Activated CD8-positive, alpha-beta memory T cell treated with anti-CD3 and anti-CD28 coated beads, Interleukin-2, amount 50 U/mL, for 1 hour (primary cell): ENCODE measurements at regions not wholly inside any gene's neighbourhood (a gene's known extent, or its start where the extent isn't known, plus 50 kb on each side); places are given as distances from the start of the nearest gene placed in this dataset.

Experiments used
- DNase-seq: peaks from one replicate; pipeline ENCODE4 v3.0.0-alpha.2; 2020; ENCODE audit errors: extremely low read depth

DNA sequence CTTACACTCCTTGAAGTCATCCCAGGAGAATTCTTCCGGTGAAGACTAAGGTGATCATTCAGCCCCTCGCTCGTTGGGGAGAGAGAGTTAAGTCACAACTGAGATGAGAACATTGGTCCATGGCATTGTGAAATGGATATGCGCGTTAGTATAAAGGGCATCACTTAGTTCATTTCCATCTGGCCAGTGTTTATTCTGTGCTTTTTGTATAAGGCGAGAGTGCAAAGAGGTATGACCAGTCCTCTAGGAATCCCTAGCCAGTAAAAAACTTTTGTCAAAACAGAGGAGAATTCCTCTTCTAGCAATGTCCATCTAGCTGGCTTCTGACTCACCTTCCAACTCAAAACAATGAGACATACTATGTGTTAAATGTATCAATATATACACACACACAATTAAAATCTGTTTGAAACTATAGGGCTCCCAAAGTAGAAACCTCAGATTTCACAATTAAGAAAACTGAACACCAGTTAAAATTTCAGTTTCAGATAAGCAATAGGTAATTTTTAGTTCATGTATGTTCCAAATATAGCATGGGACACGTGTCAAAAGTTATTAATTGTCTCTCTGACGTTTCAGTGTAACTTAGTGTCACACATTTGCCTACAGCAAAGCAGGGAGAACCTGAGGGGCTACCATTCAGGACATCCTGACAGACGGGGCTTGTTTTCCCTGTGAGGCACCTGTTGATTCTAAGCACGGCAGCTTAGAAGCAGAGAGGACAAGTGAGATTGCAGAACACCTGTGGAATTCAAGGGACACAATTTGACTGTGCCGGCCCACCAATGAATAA is 158.9 kb downstream of the KLF6 start:
- no peak for DNase-seq

DNA sequence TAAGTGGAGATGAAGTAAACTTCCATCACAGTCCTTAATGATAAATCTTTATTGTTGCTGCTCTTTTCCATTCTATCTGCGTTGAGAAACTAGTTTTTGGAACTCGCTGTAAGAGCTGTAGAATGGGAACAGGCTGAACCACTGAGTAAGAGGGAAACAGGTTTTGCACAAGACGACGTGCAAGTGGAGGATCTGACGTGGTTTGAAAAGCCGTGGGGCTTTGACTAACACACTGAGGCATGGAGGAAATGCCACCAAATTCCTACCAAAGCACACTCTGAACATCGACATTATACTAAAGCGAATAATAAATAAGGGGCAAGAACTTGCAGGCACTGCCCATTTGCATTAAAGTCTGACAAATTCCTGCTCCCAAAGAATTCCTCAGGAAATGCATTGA is 160.6 kb downstream of the KLF6 start:
- no peak for DNase-seq

DNA sequence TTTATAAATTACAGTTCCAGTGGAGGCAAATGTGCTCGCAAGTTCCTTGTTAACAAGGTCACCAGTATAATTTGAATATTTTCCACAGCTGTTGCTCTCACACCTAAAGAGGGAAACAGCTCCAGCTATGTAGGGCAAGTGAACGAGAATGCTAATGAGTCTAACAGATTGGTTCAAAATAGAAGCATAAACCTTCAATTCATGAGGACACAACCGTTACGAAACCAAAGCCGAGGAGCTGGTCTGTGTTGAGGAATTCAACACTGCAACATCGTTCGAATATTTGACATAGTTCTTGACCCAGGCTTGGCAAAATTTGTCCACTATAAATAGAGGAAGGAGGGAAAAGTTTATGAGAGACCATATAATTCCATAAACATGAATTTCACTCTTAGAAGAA is 161.3 kb downstream of the KLF6 start:
- DNase-seq, result no peak

DNA sequence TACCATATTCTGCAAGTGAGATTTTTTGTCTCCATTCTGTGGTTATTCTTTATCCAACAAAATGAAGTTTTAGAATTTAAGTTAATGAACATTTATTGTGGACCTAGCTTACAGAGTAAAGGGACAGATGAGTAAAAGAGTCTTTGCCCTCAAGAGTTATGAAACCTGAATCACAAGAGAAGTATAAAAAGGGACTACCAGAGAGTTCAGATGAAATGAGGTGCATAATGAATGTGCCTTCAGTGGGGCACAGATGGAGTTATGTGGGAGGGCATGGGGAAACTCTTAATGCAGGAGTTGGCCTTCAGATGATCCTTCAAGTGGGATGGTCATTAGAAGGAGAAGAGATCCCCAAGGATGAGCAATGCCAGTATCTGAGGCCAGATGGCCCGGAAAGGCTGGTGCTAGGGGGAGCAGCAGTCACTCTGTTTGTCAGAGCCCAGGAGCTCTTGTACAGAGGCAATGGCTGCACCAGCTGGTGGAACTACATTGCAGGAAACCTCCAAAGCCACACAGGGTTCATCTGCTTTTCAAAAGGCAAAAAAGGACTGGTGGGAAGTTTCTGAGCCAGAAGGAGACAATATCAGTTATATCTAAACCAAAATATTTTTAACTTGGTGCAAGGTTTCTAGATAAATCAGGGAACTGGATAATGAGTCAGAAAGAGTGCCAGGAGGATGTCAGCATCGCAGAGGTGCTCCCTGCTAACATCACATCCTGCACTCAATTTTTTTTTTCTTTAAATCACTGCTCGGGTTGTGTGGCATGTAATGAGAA is 162.0 kb downstream of the KLF6 start:
- no peak for DNase-seq

DNA sequence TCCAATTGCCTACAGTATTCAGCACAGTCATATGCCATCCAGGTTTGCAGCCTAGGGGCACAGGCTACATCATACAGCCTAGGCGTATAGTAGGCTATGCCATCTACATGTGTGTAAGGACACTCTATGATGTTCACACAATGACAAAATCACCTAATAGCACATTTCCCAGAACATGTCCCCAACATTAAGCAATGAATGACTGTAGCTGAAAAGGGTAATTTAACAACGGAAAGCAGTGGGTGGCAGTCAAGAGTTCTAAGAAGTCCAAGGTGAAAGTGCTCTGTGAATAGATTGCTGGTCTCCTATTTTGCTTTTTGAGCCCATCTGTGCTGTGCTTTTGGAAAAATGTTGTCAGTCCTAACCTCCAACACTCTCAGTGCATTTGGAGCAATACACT is 162.6 kb downstream of the KLF6 start:
- DNase-seq, result no peak

DNA sequence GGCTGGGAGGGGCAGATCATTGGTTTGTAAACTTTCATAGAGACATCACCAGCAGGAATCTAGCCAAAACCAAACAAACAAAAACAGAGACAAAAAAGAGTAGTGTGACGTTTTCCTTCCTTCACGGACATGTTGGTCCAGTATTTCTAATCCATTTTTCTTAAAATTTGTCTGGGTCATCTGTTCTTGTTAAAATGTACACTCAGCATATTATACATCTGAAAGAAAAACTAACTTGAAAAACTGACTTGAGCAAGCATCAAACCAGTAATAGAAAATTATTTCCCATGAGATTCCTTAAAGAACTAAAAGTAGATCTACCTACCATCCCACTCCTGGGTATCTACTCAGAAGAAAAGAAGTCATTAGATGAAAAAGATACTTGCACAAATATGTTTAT is 164.2 kb downstream of the KLF6 start:
- DNase-seq, result no peak

DNA sequence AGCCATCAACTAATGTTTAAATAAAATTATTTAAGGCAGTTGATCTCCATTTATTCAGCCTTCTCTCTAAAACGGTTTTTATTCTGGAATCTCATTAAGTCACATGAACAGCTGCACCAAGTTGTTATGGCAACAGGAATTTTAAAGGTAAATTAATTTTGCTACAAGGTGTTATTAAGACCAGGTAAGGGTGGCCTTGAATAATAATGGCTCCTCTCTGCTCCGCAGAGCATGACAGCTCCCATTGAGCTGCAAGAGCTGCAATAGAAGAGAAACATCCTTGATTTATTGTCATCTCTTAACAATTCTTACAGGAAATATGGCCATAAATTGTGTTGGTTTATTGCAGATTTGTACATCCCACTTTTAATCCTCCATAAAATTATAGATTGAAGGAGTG is 165.8 kb downstream of the KLF6 start:
- DNase-seq, result no peak

DNA sequence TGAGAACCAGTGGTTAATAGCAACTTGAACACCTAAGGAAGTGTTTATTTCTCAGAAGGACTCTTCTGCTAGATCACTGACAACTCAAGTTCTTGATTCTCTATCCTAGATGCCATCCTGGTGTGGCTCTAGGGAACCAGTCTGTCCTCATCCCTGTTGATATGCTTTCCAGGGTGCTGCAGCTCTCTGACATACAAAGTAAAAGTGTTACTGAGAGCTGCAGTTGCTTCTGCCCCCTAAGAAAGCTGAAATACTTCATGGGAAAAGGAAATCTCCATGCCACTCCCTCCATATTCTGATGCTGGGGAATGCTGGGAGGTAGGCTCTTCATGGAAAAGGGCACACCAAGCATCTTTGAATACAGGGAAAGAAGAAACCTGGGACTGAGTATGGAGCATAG is 168.1 kb downstream of the KLF6 start:
- DNase-seq, result no peak

DNA sequence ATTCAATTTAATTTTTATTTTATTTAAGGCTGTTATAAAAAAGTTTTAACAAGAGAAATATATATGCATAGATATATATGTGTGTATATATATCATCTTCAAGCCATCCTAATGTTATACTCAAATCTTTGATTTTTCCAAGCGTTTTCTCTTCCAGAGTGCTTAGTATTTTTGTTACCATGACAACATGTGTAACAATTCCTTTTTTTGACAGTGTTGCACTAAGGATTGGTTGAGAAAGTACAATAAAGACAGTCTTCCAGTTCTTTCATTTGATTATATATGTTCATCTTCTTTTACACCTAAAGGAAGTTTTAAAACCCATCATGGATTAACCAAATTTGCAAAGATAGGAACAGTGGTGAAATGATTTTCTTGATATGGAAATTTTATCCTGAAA is 171.7 kb downstream of the KLF6 start:
- no peak for DNase-seq

DNA sequence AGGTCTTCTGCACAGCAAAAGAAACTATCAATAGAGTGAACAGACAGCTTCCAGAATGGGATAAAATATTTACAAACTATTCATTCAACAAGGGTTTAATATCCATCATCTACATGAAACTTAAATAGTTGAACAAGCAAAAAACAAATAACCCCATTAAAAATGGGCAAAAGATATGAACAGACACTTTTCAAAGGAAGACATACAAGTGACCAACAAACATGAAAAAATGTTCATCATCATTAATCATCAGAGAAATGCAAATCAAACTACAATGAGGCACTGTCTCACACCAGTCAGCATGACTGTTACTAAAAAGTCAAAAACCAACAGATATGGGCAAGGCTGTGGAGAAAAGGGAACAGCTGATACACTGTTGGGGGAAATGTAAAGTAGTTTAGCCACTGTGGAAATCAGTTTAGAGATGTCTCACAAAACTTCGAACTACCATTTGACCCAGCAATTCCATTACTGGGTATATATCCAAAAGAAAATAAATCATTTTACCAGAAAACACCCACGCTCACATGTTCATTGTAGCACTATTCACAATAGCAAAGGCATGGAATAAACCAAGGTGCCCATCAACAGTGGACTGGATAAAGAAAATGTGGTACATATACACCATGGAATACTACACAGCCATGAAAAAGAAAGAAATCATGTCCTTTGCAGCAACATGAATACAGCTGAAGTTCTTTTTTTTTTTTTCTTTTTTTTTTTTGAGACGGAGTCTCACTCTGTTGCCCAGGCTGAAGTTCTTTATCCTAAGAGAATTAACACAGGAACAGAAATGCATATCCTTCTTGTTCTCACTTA is 172.6 kb downstream of the KLF6 start:
- no peak for DNase-seq

DNA sequence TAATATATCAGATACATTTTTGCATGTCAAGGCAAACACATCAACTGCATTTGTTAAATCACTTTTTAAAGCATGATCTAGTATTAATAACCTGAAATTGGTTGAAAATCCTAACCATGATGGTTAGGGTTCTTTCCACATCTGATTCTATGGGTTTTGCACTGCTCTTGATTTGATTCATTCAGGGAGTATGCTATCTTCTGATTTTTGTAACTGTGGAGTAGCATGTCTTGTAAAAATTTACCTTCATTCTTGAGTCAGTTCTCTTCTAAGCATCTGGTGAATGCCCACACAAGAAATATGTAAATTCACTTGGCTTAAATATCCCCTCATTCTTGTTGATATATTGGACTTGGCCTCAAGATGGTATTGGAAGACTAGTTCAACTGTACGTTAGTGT is 178.7 kb downstream of the KLF6 start:
- DNase-seq, result no peak

DNA sequence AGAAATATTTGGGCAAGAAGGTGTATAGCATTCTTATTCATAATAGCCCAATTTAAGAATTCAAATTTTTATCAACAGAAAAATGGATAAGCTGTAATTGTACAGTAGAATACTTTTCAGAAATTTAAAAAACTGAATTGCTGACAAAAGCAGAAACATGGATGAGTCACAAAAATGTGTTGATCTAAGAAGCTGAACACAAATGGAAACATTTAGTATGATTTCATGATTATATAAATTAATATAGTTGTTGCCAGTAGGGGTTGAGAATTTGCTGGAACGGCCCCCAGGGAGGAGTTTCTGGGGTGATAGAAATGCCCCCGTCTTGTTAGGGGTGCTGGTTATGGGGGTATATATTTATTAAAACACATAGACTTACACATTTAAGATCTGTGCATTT is 179.1 kb downstream of the KLF6 start:
- DNase-seq, result no peak

DNA sequence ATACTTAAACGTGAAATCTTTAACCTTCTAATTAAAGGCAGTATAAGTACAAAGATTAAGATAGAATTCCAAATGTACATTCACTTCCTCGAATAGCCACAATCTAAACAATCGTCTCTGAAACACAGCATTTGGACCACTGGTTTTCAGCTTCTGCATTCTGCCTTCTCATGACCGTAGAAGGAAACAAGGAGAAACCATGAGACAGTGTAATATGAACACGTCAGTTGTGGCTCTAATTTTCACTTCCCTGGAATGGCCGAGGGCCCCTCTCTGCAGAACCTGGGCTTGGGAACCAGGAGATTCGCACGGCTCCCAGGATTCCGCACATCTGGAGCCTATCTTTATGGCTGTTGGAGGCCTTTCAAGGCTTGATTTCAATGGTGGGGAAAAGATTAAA is 189.3 kb downstream of the KLF6 start:
- no peak for DNase-seq

DNA sequence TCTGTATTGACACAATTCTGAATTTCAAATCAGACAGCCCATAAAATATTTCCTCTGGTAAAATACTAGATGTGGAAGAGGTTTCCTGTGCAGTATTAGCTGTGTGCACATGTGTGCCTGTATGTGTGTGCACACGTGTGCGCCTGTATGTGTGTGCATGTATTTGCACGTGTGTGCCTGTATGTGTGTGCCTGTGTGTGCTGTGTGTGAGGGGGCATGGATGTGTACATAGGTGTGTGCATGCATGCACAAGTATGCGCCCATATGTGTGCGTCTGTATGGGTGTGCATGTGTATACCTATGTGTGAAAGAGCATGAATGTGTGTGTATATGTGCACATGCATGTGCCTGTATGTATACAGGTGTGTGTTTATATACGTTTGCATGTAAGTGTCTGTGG is 191.4 kb downstream of the KLF6 start:
- DNase-seq, result no peak

DNA sequence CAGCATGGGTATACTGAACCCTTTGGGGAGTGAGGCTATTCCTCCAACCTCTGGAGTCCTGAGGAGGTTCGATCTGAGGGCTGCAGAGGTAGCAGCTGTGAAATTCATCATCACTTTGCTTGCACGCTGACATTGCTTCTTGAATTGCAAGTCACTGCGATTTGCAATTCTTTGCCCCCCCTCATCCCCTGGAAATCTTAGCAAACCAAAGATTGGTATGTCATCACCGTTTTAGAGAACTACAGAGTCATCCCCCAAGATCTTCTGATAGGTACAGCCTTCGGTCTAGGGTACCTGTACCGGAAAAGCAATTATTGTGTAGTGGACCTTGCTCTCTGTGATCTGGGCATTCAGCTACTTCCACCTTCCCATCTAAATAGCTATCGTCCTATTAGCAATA is 192.6 kb downstream of the KLF6 start:
- DNase-seq, result no peak

DNA sequence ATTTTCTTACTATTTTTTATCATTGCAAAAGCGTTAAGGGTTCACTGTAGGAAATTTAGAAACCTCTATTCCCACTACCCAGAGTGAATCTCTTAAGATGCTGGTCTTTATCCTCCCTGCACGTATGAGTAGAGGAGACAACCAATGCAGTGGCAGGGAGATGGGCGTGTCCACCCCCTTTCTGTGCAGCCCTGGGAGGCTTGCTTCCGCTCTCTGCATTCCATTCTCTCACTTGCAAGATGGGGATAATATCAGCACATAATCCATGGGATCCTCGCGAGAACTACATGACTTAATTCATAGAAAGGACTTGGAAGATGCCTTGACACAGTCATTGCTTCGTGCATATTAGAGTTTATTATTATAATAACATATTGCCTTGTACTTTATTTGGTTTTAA is 196.2 kb downstream of the KLF6 start:
- DNase-seq, result no peak

DNA sequence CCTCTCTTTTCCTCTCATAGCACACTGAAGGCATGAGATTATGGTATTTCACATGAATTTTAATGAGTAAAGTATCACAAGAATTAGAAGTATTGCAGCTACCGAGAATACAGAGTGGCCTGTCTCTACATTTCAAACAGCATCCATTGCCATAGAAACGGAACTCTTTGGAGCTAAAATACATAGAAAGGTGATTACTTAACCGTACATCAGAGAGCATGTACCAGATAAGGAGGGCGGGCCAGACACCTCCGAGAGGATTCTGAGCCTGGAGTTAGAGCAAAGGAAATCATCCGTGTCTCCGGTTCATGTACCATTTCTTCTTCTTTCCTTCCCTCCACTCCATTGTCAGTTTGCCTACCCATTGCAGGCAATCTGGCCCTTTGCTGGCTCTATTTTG is 196.7 kb downstream of the KLF6 start:
- no peak for DNase-seq

DNA sequence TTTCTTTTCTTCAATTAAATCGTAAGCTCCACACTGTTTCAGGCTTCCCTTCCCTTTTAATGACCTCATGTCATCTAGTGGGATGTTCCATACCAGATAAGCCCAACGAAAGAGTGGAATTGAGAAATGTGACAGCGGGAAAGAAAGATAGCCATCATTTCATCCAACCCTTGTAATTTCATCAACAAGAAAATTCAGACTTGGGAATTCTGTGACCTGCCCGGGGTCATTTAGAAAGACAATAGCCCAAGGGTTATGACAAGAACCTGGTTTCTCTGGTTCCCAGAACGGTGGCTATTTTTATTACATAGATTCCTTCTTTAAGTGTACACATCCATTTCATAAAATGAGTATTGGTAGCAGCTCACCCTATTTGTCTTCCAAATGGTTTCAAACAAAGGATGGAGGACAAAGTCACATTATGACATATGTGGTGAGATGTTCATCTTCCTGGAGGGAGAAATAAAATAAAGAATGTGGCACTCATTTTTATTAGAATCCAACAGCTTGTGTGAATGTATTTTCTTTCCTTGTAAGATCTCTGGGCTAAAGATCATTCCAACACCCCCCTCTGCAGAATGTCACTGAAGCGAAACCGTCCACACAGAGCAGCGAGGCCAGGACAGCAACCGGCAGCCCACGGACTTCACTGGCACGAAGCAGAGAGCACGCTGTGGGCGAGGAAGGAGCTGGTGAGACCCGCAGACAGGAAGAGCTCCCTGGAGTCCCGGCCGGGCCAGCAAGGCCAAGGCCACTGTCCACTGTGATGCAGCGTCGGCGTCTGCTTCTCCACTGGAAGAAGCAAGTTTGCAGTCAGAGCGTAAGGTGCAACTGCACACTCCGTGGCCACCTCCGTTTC is 199.9 kb downstream of the KLF6 start:
- DNase-seq, result no peak

DNA sequence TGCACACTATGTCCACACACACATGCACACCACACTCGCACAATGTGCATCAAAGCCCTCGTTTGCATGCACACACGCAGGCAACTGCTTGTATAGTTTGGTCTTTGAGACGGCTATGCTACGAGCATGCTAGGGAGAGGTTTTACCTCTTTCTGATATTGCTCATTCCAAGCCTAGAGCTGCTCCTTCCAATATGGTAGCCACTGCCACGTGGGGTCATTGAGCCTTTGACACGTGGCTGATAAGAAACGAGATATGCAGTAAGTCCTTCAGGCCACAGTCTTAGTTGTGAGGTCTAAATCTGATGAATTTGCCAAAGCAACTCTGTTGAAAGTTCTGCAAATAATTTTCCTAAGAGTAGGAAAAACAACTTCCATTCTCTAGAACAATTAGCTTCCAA is 204.4 kb downstream of the KLF6 start:
- DNase-seq, result no peak

DNA sequence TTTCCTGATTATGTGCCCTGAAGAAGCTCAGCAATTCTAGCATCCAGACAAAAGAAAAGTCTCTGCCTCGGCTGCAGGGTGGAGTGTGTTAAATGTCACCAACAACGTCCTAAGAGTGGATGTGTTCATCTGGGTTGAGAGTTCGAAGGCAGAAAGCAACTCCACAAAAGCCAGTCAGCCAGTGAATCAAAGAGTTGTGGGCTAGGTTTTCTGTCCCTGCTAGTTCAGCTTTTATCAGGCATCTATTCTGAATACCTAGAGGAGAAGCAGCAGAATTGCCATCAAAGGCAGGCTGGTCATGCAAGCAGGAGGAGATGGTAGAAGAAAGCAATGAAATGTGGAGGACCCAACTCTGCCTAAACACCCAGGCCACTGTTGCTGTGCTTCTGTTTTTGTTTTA is 205.2 kb downstream of the KLF6 start:
- DNase-seq, result no peak

DNA sequence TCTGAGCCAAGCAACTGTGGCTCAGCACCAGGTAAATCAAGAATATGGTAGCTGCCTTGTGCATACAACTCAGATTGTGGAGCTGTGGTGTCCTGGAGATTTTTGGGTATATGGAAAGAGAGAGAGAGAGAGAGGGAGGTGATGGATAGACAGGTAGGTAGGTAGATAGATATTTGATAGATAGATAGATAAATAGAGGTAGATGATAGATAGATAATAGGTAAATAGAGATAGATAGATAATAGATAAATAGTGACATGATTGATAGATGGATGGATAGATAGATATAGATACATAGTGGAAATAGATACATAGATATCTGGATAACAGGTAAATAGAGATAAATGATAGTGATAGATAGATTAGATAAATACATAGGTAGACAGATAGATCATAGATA is 206.3 kb downstream of the KLF6 start:
- DNase-seq, result no peak

DNA sequence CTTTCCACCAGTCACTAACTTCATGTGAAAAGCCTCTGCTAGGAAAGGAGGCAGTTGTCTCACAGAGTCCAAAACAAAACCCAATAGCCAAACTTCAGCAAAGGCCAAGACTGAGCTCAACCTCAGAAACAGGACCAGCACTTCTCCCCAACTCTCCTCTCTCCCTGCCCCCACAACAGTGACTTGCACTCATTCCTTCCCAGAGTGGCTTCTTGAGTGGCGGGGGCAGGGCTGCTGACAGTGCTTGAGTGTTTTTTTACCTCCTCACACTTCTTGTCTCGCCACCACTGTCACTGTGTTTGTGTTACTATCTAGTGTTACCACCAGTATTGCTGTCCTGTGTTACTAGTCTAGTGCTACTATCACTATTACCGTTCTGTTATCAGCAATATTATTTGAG is 206.8 kb downstream of the KLF6 start:
- DNase-seq, result no peak
